CD14-positive monocyte (primary cell): ENCODE measurements at regions not wholly inside any gene's neighbourhood (a gene's known extent, or its start where the extent isn't known, plus 50 kb on each side); places are given as distances from the start of the nearest gene placed in this dataset.

Experiments used
- DNase-seq, 3 donors: peaks; one replicate each; pipeline ENCODE4 v3.0.0-alpha.2; 2011 to 2022
- H2AFZ ChIP-seq: 2 replicates; pipeline ENCODE4 v1.6.0; 2012; ENCODE audit warnings: mild to moderate bottlenecking, low read depth, low read length, inconsistent platforms; ENCODE audit not compliant: insufficient read depth, poor library complexity, severe bottlenecking
- H3K27ac ChIP-seq, 2 donors: 1 replicate in 1 of 2; 2 replicates in 1 of 2; pipeline ENCODE4 v1.5.1; 2012 to 2013; ENCODE audit warnings: low read length in 2 of 2, control low read depth in 1 of 2, inconsistent platforms in 1 of 2, low read depth in 1 of 2, mild to moderate bottlenecking in 1 of 2
- H3K27me3 ChIP-seq, 2 donors: one replicate each; pipeline versions ENCODE4 v1.6.0 to v1.6.1; 2011 to 2013; ENCODE audit warnings: low read length in 2 of 2; ENCODE audit not compliant: control insufficient read depth in 2 of 2, insufficient read depth in 2 of 2
- H3K36me3 ChIP-seq, 2 donors: replicated peaks in 1 of 2; 1 replicate in 1 of 2; 2 replicates in 1 of 2; pipeline versions ENCODE4 v1.5.1 to v1.6.1; 2012 to 2013; ENCODE audit warnings: low read length in 2 of 2, control low read depth in 1 of 2, inconsistent platforms in 1 of 2, mild to moderate bottlenecking in 1 of 2; ENCODE audit not compliant: insufficient read depth in 2 of 2, control insufficient read depth in 1 of 2
- H3K4me1 ChIP-seq, 2 donors: 1 replicate in 1 of 2; 2 replicates in 1 of 2; pipeline versions ENCODE4 v1.5.1 to v1.6.1; 2012 to 2013; ENCODE audit warnings: low read length in 2 of 2, control low read depth in 1 of 2, inconsistent platforms in 1 of 2, mild to moderate bottlenecking in 1 of 2, moderate library complexity in 1 of 2; ENCODE audit not compliant: insufficient read depth in 2 of 2, control insufficient read depth in 1 of 2
- H3K4me2 ChIP-seq: replicated peaks from 2 replicates; pipeline ENCODE3; 2012; ENCODE audit warnings: low read length, moderate library complexity, mild to moderate bottlenecking; ENCODE audit not compliant: poor library complexity, severe bottlenecking; ENCODE audit errors: extremely low read depth
- H3K4me3 ChIP-seq, 3 experiments: fragments of 200-600 bp in 1 of 3; sonication (generic) in 1 of 3; replicated peaks in 1 of 3; 1 replicate in 2 of 3; 2 replicates in 1 of 3; pipeline ENCODE4 v1.5.1; 2011 to 2013; ENCODE audit warnings: low read length in 3 of 3, mild to moderate bottlenecking in 3 of 3, control low read depth in 2 of 3, low read depth in 2 of 3, inconsistent platforms in 1 of 3, moderate library complexity in 1 of 3
- H3K79me2 ChIP-seq: 2 replicates; pipeline ENCODE4 v1.6.0; 2012; ENCODE audit warnings: mild to moderate bottlenecking, control low read depth, inconsistent platforms, low read length, moderate library complexity; ENCODE audit not compliant: insufficient read depth
- H3K9ac ChIP-seq: 2 replicates; pipeline ENCODE4 v1.6.0; 2017; ENCODE audit warnings: low read length, mild to moderate bottlenecking; ENCODE audit not compliant: insufficient read depth, poor library complexity, severe bottlenecking
- H3K9me3 ChIP-seq, 2 donors: replicated peaks in 1 of 2; 1 replicate in 1 of 2; 2 replicates in 1 of 2; pipeline versions ENCODE4 v1.5.1 to v1.6.1; 2012 to 2013; ENCODE audit warnings: low read length in 2 of 2, control low read depth in 1 of 2; ENCODE audit not compliant: control insufficient read depth in 1 of 2, insufficient read depth in 1 of 2
- H4K20me1 ChIP-seq: 2 replicates; pipeline ENCODE4 v1.6.0; 2012; ENCODE audit warnings: mild to moderate bottlenecking, low read length, control low read depth, moderate library complexity; ENCODE audit not compliant: insufficient read depth
- H3K27ac Mint-ChIP-seq, 7 donors: one replicate each; pipeline ENCODE4 v1.8.0; 2020; ENCODE audit warnings: mild to moderate bottlenecking in 7 of 7, mixed read lengths in 7 of 7, moderate library complexity in 6 of 7, inconsistent platforms in 2 of 7
- H3K27me3 Mint-ChIP-seq, 3 donors: one replicate each; pipeline ENCODE4 v1.8.0; 2021 to 2022; ENCODE audit warnings: low read depth in 3 of 3, mild to moderate bottlenecking in 3 of 3, mixed read lengths in 3 of 3, moderate library complexity in 3 of 3, inconsistent platforms in 1 of 3
- H3K36me3 Mint-ChIP-seq, 2 donors: one replicate each; pipeline ENCODE4 v1.8.0; 2020; ENCODE audit warnings: mixed read lengths in 2 of 2, inconsistent platforms in 1 of 2, mild to moderate bottlenecking in 1 of 2
- H3K4me1 Mint-ChIP-seq: one replicate; pipeline ENCODE4 v1.8.0; 2020; ENCODE audit warnings: mild to moderate bottlenecking, mixed read lengths
- H3K4me3 Mint-ChIP-seq, 2 donors: one replicate each; pipeline ENCODE4 v1.8.0; 2020; ENCODE audit warnings: mild to moderate bottlenecking in 2 of 2, mixed read lengths in 2 of 2, moderate library complexity in 1 of 2
- H3K9me3 Mint-ChIP-seq, 7 donors: one replicate each; pipeline ENCODE4 v1.8.0; 2020 to 2022; ENCODE audit warnings: mixed read lengths in 7 of 7, mild to moderate bottlenecking in 6 of 7, moderate library complexity in 6 of 7, inconsistent platforms in 2 of 7
- WGBS: methylation state at CpG from one replicate; pipeline ENCODE4 v1.1.5; 2013; ENCODE audit warnings: missing lambda C conversion rate; ENCODE audit not compliant: insufficient coverage; 5-methylcytosine and 5-hydroxymethylcytosine counted together
- intact Hi-C, 2 donors: fragments of 100-400 bp; cut with micrococcal nuclease; formaldehyde crosslinking; loops; one replicate each; pipeline versions ENCODE4 v1.15.0 to v1.15.1; 2023
- TF ChIP-seq, protein P1 (sequence below): fragments of 200-600 bp; IDR thresholded peaks from one replicate; pipeline ENCODE4 v1.8.0; 2022; ENCODE audit warnings: antibody characterized with exemption, mild to moderate bottlenecking

DNA sequence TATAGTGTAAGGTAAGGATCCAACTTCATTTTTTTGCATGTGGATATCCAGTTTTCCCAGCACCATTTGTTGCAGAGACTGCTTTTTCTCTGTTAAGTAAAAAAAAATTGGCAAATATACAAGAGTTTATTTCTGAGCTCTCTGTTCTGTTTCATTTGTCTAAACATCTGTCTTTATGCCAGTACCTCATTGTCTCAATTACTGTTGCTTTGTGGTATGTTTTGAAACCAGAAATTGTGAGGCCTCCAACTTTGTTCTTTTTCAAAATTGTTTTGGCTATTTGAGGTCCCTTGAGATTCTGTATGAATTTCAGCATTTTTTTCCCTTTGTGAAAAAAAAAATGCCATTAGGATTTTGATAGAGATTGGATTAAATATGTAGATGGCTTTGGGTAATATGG is 150.5 kb downstream of the MINAR1 start:
- Histone ChIP-seq H3K27ac (no peak overlapping the region), H3K79me2 (no peaks in the 10 kb centered on the region), H3K36me3 (no peaks in the 10 kb centered on the region), H4K20me1 (no peaks in the 10 kb centered on the region), H3K9ac (no peak overlapping the region), H3K9me3 (no peaks in the 10 kb centered on the region), H3K4me2 (no peak overlapping the region), H3K4me1 (no peaks in the 10 kb centered on the region), H3K4me3 (no peak overlapping the region), H3K27me3 (peaks cover 7 to 12% of the 10 kb centered on the region in 2 donors), H2AFZ (no peak overlapping the region)
- Mint-ChIP-seq H3K27me3 (peaks cover 6 to 39% (median 8%) of the 10 kb centered on the region in 3 donors), H3K36me3 (no peaks in the 10 kb centered on the region), H3K9me3 (peaks cover 0 to 2% (median 0%) of the 10 kb centered on the region in 7 donors), H3K4me1 (peaks cover 5% of the 10 kb centered on the region), H3K27ac (no peak overlapping the region), H3K4me3 (no peak overlapping the region)
- TF ChIP-seq, protein P1, sequence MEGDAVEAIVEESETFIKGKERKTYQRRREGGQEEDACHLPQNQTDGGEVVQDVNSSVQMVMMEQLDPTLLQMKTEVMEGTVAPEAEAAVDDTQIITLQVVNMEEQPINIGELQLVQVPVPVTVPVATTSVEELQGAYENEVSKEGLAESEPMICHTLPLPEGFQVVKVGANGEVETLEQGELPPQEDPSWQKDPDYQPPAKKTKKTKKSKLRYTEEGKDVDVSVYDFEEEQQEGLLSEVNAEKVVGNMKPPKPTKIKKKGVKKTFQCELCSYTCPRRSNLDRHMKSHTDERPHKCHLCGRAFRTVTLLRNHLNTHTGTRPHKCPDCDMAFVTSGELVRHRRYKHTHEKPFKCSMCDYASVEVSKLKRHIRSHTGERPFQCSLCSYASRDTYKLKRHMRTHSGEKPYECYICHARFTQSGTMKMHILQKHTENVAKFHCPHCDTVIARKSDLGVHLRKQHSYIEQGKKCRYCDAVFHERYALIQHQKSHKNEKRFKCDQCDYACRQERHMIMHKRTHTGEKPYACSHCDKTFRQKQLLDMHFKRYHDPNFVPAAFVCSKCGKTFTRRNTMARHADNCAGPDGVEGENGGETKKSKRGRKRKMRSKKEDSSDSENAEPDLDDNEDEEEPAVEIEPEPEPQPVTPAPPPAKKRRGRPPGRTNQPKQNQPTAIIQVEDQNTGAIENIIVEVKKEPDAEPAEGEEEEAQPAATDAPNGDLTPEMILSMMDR: no peak
- intact Hi-C loops: no loop called here
- DNase-seq: no peak

DNA sequence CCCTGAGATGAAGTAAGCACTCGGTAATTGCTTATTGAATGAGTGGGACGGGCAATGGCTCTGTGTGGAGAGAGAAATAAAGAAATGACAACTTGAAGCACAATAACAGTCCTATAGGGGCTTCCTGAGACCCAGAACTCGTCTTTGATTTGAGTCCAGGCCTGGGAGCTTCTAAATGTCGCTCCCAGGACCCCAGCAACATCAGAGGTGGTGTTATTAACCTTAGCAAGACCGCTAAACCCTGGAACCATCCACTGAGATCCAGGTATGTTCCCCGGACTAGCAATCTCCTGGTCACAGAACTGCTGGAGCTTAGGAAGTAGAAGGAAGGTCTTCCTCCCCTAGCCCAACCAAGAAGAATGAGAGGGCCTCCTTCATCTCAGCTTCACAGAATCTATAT is 160.0 kb downstream of the MINAR1 start:
- Histone ChIP-seq H2AFZ (no peak overlapping the region), H3K9ac (no peak overlapping the region), H3K27ac (no peak overlapping the region), H3K4me1 (no peaks in the 10 kb centered on the region), H3K4me3 (no peak overlapping the region), H4K20me1 (no peaks in the 10 kb centered on the region), H3K27me3 (peaks cover 0 to 3% of the 10 kb centered on the region in 2 donors), H3K36me3 (no peaks in the 10 kb centered on the region), H3K4me2 (no peak overlapping the region), H3K79me2 (no peaks in the 10 kb centered on the region), H3K9me3 (no peaks in the 10 kb centered on the region)
- H3K27me3 Mint-ChIP-seq: peaks cover 7 to 10% (median 9%) of the 10 kb centered on the region in 3 donors
- H3K4me3 Mint-ChIP-seq: no peak overlapping the region
- DNase-seq: no peak
- peaks cover 3% of the 10 kb centered on the region for H3K4me1 Mint-ChIP-seq
- H3K27ac Mint-ChIP-seq: no peak overlapping the region
- TF ChIP-seq, protein P1: no peak
- intact Hi-C loops: no loop called here
- H3K9me3 Mint-ChIP-seq: peaks cover 0 to 4% (median 0%) of the 10 kb centered on the region in 7 donors
- 78% methylated on average over 4 of the region's 6 CpGs for WGBS
- H3K36me3 Mint-ChIP-seq: no peaks in the 10 kb centered on the region
